LHCN-M2 (cell line): ENCODE measurements at regions not wholly inside any gene's neighbourhood (a gene's known extent, or its start where the extent isn't known, plus 50 kb on each side); places are given as distances from the start of the nearest gene placed in this dataset.
A peak's percentile ranks its signal among the peaks of the same experiment; 100 is the strongest.

ENCODE experiments used
- DNase-seq: peaks from one replicate; pipeline ENCODE4 v3.0.0-alpha.2; 2012; ENCODE audit warnings: low read depth

- DNase-seq: peak; percentile 28
These were observed 69.0 kb upstream of the THY1 start for GRCh38 chr11:119491753-119492510.

- DNase-seq: no peak
These were observed 67.5 kb upstream of the THY1 start for GRCh38 chr11:119490253-119491006.

GRCh38 chr11:119489087-119489486, 66.1 kb upstream of the THY1 start:
- DNase-seq: no peak

- DNase-seq: no peak
These were observed 65.5 kb upstream of the THY1 start for GRCh38 chr11:119488256-119488995.

GRCh38 chr11:119486691-119487259, 63.8 kb upstream of the THY1 start:
- no peak for DNase-seq

GRCh38 chr11:119486016-119486415, 63.0 kb upstream of the THY1 start:
- DNase-seq: no peak

- DNase-seq: no peak
These were observed 62.0 kb upstream of the THY1 start for GRCh38 chr11:119484741-119485605.

GRCh38 chr11:119483881-119484371, 61.0 kb upstream of the THY1 start:
- DNase-seq: no peak

GRCh38 chr11:119483341-119483880, 60.4 kb upstream of the THY1 start:
- DNase-seq: no peak

- DNase-seq: no peak
These were observed 59.6 kb upstream of the THY1 start for GRCh38 chr11:119482521-119483011.

- DNase-seq: no peak
These were observed 58.9 kb upstream of the THY1 start for GRCh38 chr11:119481667-119482400.

- peak; percentile 99 for DNase-seq
These were observed 58.2 kb upstream of the THY1 start for GRCh38 chr11:119481021-119481666.

GRCh38 chr11:119480380-119481020, 57.5 kb upstream of the THY1 start:
- DNase-seq: no peak

- no peak for DNase-seq
These were observed 56.8 kb upstream of the THY1 start for GRCh38 chr11:119479685-119480275.

- no peak for DNase-seq
These were observed 55.8 kb upstream of the THY1 start for GRCh38 chr11:119478711-119479285.

GRCh38 chr11:119476666-119477331, 53.8 kb upstream of the THY1 start:
- no peak for DNase-seq

- DNase-seq: no peak
These were observed 53.1 kb upstream of the THY1 start for GRCh38 chr11:119476038-119476437.
